ENCODE measurements at regions not wholly inside any gene's neighbourhood (a gene's known extent, or its start where the extent isn't known, plus 50 kb on each side); places are given as distances from the start of the nearest gene placed in this dataset.

DNA sequence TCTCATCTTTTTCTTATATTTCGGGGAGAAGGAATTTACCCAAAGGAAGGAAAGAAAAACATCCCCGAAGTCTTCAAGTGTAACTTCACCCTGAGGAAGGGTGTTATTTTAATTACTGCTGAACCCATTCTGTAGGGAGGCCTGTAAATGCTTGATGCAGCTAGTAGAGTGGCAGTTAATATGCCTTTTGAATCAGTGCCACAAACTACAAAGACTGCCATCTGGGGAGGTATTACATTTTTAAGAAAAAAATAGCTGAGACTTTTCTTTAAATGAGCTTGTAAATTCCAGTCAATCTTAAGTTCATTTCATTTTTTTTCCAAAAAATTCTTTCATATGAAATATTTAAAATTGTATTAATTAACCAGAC lies 233.1 kb upstream of the FERD3L start:
- Mint-ChIP-seq H3K36me3 (ENCODE audit: low read depth, unreplicated experiment) (no peaks in the 10 kb centered on the region), H3K4me3 (ENCODE audit: unreplicated experiment) (no peak overlapping the region)

GRCh38 chr7:19377611-19378344 lies 232.6 kb upstream of the FERD3L start:
- Mint-ChIP-seq H3K27ac (ENCODE audit: unreplicated experiment) (no peak overlapping the region), H3K36me3 (ENCODE audit: low read depth, unreplicated experiment) (no peaks in the 10 kb centered on the region), H3K9me3 (ENCODE audit: unreplicated experiment) (no peaks in the 10 kb centered on the region), H3K4me1 (ENCODE audit: unreplicated experiment) (no peaks in the 10 kb centered on the region), H3K27me3 (ENCODE audit: unreplicated experiment) (no peaks in the 10 kb centered on the region), H3K4me3 (ENCODE audit: unreplicated experiment) (no peak overlapping the region)
- DNase-seq (ENCODE audit: low spot score): no peak
- no peak for TF ChIP-seq CTCF (IDR thresholded peaks at IDR 0.05; ENCODE audit: unreplicated experiment)

More for the DNA sequence above, 233.1 kb upstream of the FERD3L start:
- Mint-ChIP-seq H3K27ac (ENCODE audit: unreplicated experiment) (no peak overlapping the region), H3K9me3 (ENCODE audit: unreplicated experiment) (no peaks in the 10 kb centered on the region), H3K4me1 (ENCODE audit: unreplicated experiment) (no peaks in the 10 kb centered on the region), H3K27me3 (ENCODE audit: unreplicated experiment) (no peaks in the 10 kb centered on the region)
- TF ChIP-seq CTCF (IDR thresholded peaks at IDR 0.05; ENCODE audit: unreplicated experiment): no peak
- no peak for DNase-seq (ENCODE audit: low spot score)

- H3K4me1 Mint-ChIP-seq (ENCODE audit: unreplicated experiment): no peaks in the 10 kb centered on the region
- no peak overlapping the region for H3K27ac Mint-ChIP-seq (ENCODE audit: unreplicated experiment)
- no peak for TF ChIP-seq CTCF (IDR thresholded peaks at IDR 0.05; ENCODE audit: unreplicated experiment)
- H3K4me3 Mint-ChIP-seq (ENCODE audit: unreplicated experiment): no peak overlapping the region
- H3K9me3 Mint-ChIP-seq (ENCODE audit: unreplicated experiment): no peaks in the 10 kb centered on the region
- H3K36me3 Mint-ChIP-seq (ENCODE audit: low read depth, unreplicated experiment): no peaks in the 10 kb centered on the region
- no peak for DNase-seq (ENCODE audit: low spot score)
- no peaks in the 10 kb centered on the region for H3K27me3 Mint-ChIP-seq (ENCODE audit: unreplicated experiment)
Observed at GRCh38 chr7:19376538-19376937, 231.3 kb upstream of the FERD3L start.

DNA sequence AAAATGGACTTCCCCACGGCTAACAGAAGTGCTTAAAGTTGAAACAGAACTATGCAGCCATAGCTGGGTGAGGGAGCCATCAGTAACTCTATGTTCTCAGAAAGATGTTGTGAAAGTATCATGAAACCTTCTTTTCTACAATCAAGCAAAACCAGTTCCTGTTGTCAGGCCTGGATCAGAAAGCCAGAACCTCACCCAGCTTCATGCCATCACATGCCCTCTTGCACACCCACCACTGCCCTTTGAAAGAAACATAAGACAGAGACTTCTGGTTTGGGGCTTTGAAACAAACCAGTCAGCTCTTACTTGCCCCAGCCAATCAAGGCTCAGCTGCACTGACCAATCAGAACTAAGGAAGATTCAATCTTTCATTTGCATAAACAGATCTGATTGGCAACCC lies 230.8 kb upstream of the FERD3L start:
- no peak overlapping the region for H3K4me3 Mint-ChIP-seq (ENCODE audit: unreplicated experiment)
- H3K9me3 Mint-ChIP-seq (ENCODE audit: unreplicated experiment): no peaks in the 10 kb centered on the region
- no peak for TF ChIP-seq CTCF (IDR thresholded peaks at IDR 0.05; ENCODE audit: unreplicated experiment)
- no peaks in the 10 kb centered on the region for H3K36me3 Mint-ChIP-seq (ENCODE audit: low read depth, unreplicated experiment)
- H3K27ac Mint-ChIP-seq (ENCODE audit: unreplicated experiment): no peak overlapping the region
- no peak for DNase-seq (ENCODE audit: low spot score)
- H3K4me1 Mint-ChIP-seq (ENCODE audit: unreplicated experiment): no peaks in the 10 kb centered on the region
- no peaks in the 10 kb centered on the region for H3K27me3 Mint-ChIP-seq (ENCODE audit: unreplicated experiment)

GRCh38 chr7:19373334-19373733 lies 228.1 kb upstream of the FERD3L start:
- Mint-ChIP-seq H3K36me3 (ENCODE audit: low read depth, unreplicated experiment) (no peaks in the 10 kb centered on the region), H3K4me3 (ENCODE audit: unreplicated experiment) (no peak overlapping the region), H3K9me3 (ENCODE audit: unreplicated experiment) (no peaks in the 10 kb centered on the region), H3K27me3 (ENCODE audit: unreplicated experiment) (no peaks in the 10 kb centered on the region), H3K4me1 (ENCODE audit: unreplicated experiment) (no peaks in the 10 kb centered on the region), H3K27ac (ENCODE audit: unreplicated experiment) (no peak overlapping the region)
- TF ChIP-seq CTCF (IDR thresholded peaks at IDR 0.05; ENCODE audit: unreplicated experiment): no peak
- DNase-seq (ENCODE audit: low spot score): no peak

Data from endothelial cell (in vitro differentiated cells).